Suprapubic skin (tissue), 4 donors: ENCODE measurements at regions not wholly inside any gene's neighbourhood (a gene's known extent, or its start where the extent isn't known, plus 50 kb on each side); places are given as distances from the start of the nearest gene placed in this dataset.

ENCODE experiments used
- DNase-seq, 2 donors: peaks; one replicate each; pipeline ENCODE4 v3.0.0-alpha.2; 2019; ENCODE audit warnings: low spot score in 2 of 2
- H3K27ac ChIP-seq: fragments of 200-600 bp; sonication (generic); one replicate; pipeline ENCODE4 v1.5.1; 2019
- H3K27me3 ChIP-seq: fragments of 200-600 bp; sonication (generic); one replicate; pipeline ENCODE4 v1.5.1; 2019
- H3K36me3 ChIP-seq: fragments of 200-600 bp; sonication (generic); one replicate; pipeline ENCODE4 v1.5.1; 2019
- H3K4me1 ChIP-seq: fragments of 200-600 bp; sonication (generic); one replicate; pipeline ENCODE4 v1.5.1; 2019
- H3K4me3 ChIP-seq: fragments of 200-600 bp; sonication (generic); one replicate; pipeline ENCODE4 v1.5.1; 2019; ENCODE audit warnings: mild to moderate bottlenecking
- H3K9me3 ChIP-seq: fragments of 200-600 bp; sonication (generic); one replicate; pipeline ENCODE4 v1.5.1; 2019
- CTCF ChIP-seq, 2 donors: fragments of 200-600 bp in 1 of 2; fragments of 450-650 bp in 1 of 2; sonication (generic) in 1 of 2; IDR thresholded peaks; one replicate each; pipeline ENCODE4 v1.5.1; 2016 to 2019; ENCODE audit warnings: antibody characterized with exemption in 2 of 2, mild to moderate bottlenecking in 1 of 2, moderate library complexity in 1 of 2
- EP300 ChIP-seq: sonication (generic); formaldehyde crosslinking; IDR thresholded peaks from one replicate; pipeline ENCODE4 v1.6.1; 2017; ENCODE audit warnings: antibody characterized with exemption
- POLR2A ChIP-seq, 2 donors: fragments of 450-650 bp; IDR thresholded peaks; one replicate each; pipeline ENCODE4 v1.6.1; 2017; ENCODE audit warnings: antibody characterized with exemption in 2 of 2, mild to moderate bottlenecking in 2 of 2, moderate library complexity in 2 of 2
- POLR2AphosphoS5 ChIP-seq, 3 donors: sonication (generic); formaldehyde crosslinking; IDR thresholded peaks; one replicate each; pipeline ENCODE4 v1.6.1; 2017; ENCODE audit warnings: antibody characterized with exemption in 3 of 3
- WGBS: methylation state at CpG from one replicate; pipeline ENCODE4 v1.1.5; 2018; 5-methylcytosine and 5-hydroxymethylcytosine counted together

- Histone ChIP-seq H3K4me3 (no peak overlapping the region), H3K9me3 (no peaks in the 10 kb centered on the region), H3K36me3 (no peaks in the 10 kb centered on the region), H3K27me3 (no peaks in the 10 kb centered on the region), H3K4me1 (no peaks in the 10 kb centered on the region), H3K27ac (no peak overlapping the region)
- DNase-seq = no peak
- WGBS = 63% methylated on average over 4 of the region's 4 CpGs
- TF ChIP-seq CTCF (IDR thresholded peaks at IDR 0.05) (no peak), POLR2A (IDR thresholded peaks at IDR 0.05) (no peak), POLR2AphosphoS5 (IDR thresholded peaks at IDR 0.05) (no peak), EP300 (no peak)
Observed at GRCh38 chr9:117858561-117858960, 154.4 kb downstream of the TLR4 start.

GRCh38 chr9:117860849-117861248, 156.6 kb downstream of the TLR4 start:
- WGBS = 63% methylated on average over 1 of the region's 1 CpG
- Histone ChIP-seq H3K36me3 (no peaks in the 10 kb centered on the region), H3K4me3 (no peak overlapping the region), H3K4me1 (no peaks in the 10 kb centered on the region), H3K27me3 (no peaks in the 10 kb centered on the region), H3K9me3 (no peaks in the 10 kb centered on the region), H3K27ac (no peak overlapping the region)
- no peak for DNase-seq
- TF ChIP-seq CTCF (IDR thresholded peaks at IDR 0.05) (no peak), EP300 (no peak), POLR2A (IDR thresholded peaks at IDR 0.05) (no peak), POLR2AphosphoS5 (IDR thresholded peaks at IDR 0.05) (no peak)

- no peak for DNase-seq
Observed at GRCh38 chr9:117864385-117865057, 160.3 kb downstream of the TLR4 start.

GRCh38 chr9:117868594-117868993, 164.4 kb downstream of the TLR4 start:
- no peaks in the 10 kb centered on the region for H3K9me3 ChIP-seq
- H3K4me3 ChIP-seq = no peak overlapping the region
- H3K36me3 ChIP-seq = no peaks in the 10 kb centered on the region
- DNase-seq = no peak
- no peaks in the 10 kb centered on the region for H3K27me3 ChIP-seq
- no peak overlapping the region for H3K27ac ChIP-seq
- no peaks in the 10 kb centered on the region for H3K4me1 ChIP-seq
- no peak for TF ChIP-seq POLR2AphosphoS5 (IDR thresholded peaks at IDR 0.05)
- TF ChIP-seq CTCF (IDR thresholded peaks at IDR 0.05) = no peak
- no peak for TF ChIP-seq EP300
- TF ChIP-seq POLR2A (IDR thresholded peaks at IDR 0.05) = no peak
- 85% methylated on average over 1 of the region's 1 CpG for WGBS

More at GRCh38 chr9:117864385-117865057, 160.3 kb downstream of the TLR4 start:
- WGBS = 67% methylated on average over 6 of the region's 6 CpGs
- Histone ChIP-seq H3K27me3 (no peaks in the 10 kb centered on the region), H3K36me3 (no peaks in the 10 kb centered on the region), H3K9me3 (no peaks in the 10 kb centered on the region), H3K4me3 (no peak overlapping the region), H3K27ac (no peak overlapping the region), H3K4me1 (no peaks in the 10 kb centered on the region)
- TF ChIP-seq POLR2AphosphoS5 (IDR thresholded peaks at IDR 0.05) (no peak), CTCF (IDR thresholded peaks at IDR 0.05) (no peak), POLR2A (IDR thresholded peaks at IDR 0.05) (no peak), EP300 (no peak)

- Histone ChIP-seq H3K36me3 (no peaks in the 10 kb centered on the region), H3K4me1 (no peaks in the 10 kb centered on the region), H3K27me3 (no peaks in the 10 kb centered on the region), H3K27ac (no peak overlapping the region), H3K9me3 (no peaks in the 10 kb centered on the region), H3K4me3 (no peak overlapping the region)
- DNase-seq = no peak
- TF ChIP-seq EP300 (no peak), POLR2A (IDR thresholded peaks at IDR 0.05) (no peak), POLR2AphosphoS5 (IDR thresholded peaks at IDR 0.05) (no peak), CTCF (IDR thresholded peaks at IDR 0.05) (no peak)
- 88% methylated on average over 1 of the region's 1 CpG for WGBS
Observed at GRCh38 chr9:117869287-117869686, 165.1 kb downstream of the TLR4 start.
